HepG2 (cell line): ENCODE measurements at regions not wholly inside any gene's neighbourhood (a gene's known extent, or its start where the extent isn't known, plus 50 kb on each side); places are given as distances from the start of the nearest gene placed in this dataset.

ENCODE experiments used
- MTF2 ChIP-seq: sonication (generic); formaldehyde crosslinking; IDR thresholded peaks from 2 replicates; pipeline ENCODE4 v1.5.0; 2020; ENCODE audit warnings: missing genetic modification reagents, borderline replicate concordance
- POLR2A ChIP-seq, 2 experiments: IDR thresholded peaks; 2 replicates each; pipeline ENCODE4 v1.6.1; 2011; ENCODE audit warnings: low read depth in 2 of 2, low read length in 2 of 2, mild to moderate bottlenecking in 1 of 2, moderate library complexity in 1 of 2; ENCODE audit not compliant: insufficient read depth in 1 of 2
- RBFOX2 ChIP-seq: fragments of 200-400 bp; formaldehyde crosslinking; IDR thresholded peaks from 2 replicates; pipeline ENCODE4 v1.6.1; 2017; ENCODE audit warnings: low read depth, mild to moderate bottlenecking, low read length
- RFX5 ChIP-seq: IDR thresholded peaks from 2 replicates; pipeline ENCODE4 v1.6.1; 2011; ENCODE audit warnings: low read depth, low read length, improper control_type of control experiment
- SALL2 ChIP-seq: sonication (generic); formaldehyde crosslinking; IDR thresholded peaks from 2 replicates; pipeline ENCODE4 v1.8.1; 2023; ENCODE audit warnings: mild to moderate bottlenecking, missing genetic modification reagents, inconsistent platforms
- TAF1 ChIP-seq: sonication (generic); formaldehyde crosslinking; IDR thresholded peaks from 2 replicates; pipeline ENCODE4 v1.4.0; 2020; ENCODE audit warnings: missing genetic modification reagents
- TF ChIP-seq, protein P1 (sequence below): sonication (generic); formaldehyde crosslinking; IDR thresholded peaks from 2 replicates; pipeline ENCODE4 v1.4.0; 2020; ENCODE audit warnings: mild to moderate bottlenecking, missing genetic modification reagents
- TF ChIP-seq, protein P2 (sequence below): sonication (generic); formaldehyde crosslinking; IDR thresholded peaks from 2 replicates; pipeline ENCODE4 v1.5.0; 2020; ENCODE audit warnings: mild to moderate bottlenecking, missing genetic modification reagents, moderate library complexity

DNA sequence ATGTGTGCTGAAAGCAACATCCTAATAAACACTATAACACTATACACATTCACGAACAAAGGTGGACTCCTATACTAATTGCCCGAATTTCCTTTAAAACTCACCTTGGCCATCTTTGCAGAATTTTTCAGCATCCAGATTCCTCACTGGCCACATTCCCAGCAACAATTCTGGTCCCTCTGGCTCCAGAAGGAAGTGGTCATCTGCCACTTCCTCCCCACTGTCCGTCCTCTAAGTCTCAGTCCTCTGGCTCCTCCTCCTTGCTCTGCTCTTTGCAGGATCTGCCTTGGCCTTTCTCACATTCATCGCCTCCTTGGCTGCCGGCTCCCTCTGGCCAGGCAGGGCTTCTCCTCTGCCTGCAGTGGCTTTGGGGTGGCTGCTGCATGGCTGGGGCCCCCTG is 426.0 kb downstream of the FUT8 start:
- TF ChIP-seq RFX5 = no peak
- no peak for TF ChIP-seq TAF1 (CRISPR knock-in tag)
- TF ChIP-seq RBFOX2 = no peak
- TF ChIP-seq, protein P1, sequence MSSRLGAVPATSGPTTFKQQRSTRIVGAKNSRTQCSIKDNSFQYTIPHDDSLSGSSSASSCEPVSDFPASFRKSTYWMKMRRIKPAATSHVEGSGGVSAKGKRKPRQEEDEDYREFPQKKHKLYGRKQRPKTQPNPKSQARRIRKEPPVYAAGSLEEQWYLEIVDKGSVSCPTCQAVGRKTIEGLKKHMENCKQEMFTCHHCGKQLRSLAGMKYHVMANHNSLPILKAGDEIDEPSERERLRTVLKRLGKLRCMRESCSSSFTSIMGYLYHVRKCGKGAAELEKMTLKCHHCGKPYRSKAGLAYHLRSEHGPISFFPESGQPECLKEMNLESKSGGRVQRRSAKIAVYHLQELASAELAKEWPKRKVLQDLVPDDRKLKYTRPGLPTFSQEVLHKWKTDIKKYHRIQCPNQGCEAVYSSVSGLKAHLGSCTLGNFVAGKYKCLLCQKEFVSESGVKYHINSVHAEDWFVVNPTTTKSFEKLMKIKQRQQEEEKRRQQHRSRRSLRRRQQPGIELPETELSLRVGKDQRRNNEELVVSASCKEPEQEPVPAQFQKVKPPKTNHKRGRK = no peak
- TF ChIP-seq MTF2 (CRISPR knock-in tag) = no peak
- TF ChIP-seq, protein P2, sequence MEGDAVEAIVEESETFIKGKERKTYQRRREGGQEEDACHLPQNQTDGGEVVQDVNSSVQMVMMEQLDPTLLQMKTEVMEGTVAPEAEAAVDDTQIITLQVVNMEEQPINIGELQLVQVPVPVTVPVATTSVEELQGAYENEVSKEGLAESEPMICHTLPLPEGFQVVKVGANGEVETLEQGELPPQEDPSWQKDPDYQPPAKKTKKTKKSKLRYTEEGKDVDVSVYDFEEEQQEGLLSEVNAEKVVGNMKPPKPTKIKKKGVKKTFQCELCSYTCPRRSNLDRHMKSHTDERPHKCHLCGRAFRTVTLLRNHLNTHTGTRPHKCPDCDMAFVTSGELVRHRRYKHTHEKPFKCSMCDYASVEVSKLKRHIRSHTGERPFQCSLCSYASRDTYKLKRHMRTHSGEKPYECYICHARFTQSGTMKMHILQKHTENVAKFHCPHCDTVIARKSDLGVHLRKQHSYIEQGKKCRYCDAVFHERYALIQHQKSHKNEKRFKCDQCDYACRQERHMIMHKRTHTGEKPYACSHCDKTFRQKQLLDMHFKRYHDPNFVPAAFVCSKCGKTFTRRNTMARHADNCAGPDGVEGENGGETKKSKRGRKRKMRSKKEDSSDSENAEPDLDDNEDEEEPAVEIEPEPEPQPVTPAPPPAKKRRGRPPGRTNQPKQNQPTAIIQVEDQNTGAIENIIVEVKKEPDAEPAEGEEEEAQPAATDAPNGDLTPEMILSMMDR (CRISPR knock-in tag) = no peak
- TF ChIP-seq POLR2A (IDR thresholded peaks at IDR 0.05; ENCODE audit: insufficient read depth in 1 of 2, low read depth in 2 of 2, low read length in 2 of 2) = no peak
- no peak for TF ChIP-seq SALL2 (CRISPR knock-in tag)
